ENCODE measurements at regions not wholly inside any gene's neighbourhood (a gene's known extent, or its start where the extent isn't known, plus 50 kb on each side); places are given as distances from the start of the nearest gene placed in this dataset.

- intact Hi-C loops (cut with micrococcal nuclease), result no loop called here
- no peak for TF ChIP-seq CTCF (IDR thresholded peaks at IDR 0.05)
- Histone ChIP-seq H3K79me2 (ENCODE audit: insufficient read depth, low read length) (no peaks in the 10 kb centered on the region), H3K27ac (ENCODE audit: low read depth in 1 of 2, low read length in 2 of 2) (no peak overlapping the region), H3K4me2 (replicated peaks; ENCODE audit: extremely low read depth, low read length, poor library complexity, severe bottlenecking) (no peak overlapping the region), H3K36me3 (replicated peaks in 1 of 2; ENCODE audit: control insufficient read depth in 1 of 2, insufficient read depth in 2 of 2, low read length in 2 of 2) (no peaks in the 10 kb centered on the region), H3K27me3 (ENCODE audit: control insufficient read depth in 2 of 2, insufficient read depth in 2 of 2, low read length in 2 of 2) (peaks cover 0 to 2% of the 10 kb centered on the region in 2 donors), H2AFZ (ENCODE audit: insufficient read depth, low read depth, low read length, poor library complexity, severe bottlenecking) (no peak overlapping the region), H3K9me3 (replicated peaks in 1 of 2; ENCODE audit: control insufficient read depth in 1 of 2, insufficient read depth in 1 of 2, low read length in 2 of 2) (no peaks in the 10 kb centered on the region), H3K9ac (ENCODE audit: insufficient read depth, low read length, poor library complexity, severe bottlenecking) (no peak overlapping the region), H3K4me1 (ENCODE audit: control insufficient read depth in 1 of 2, insufficient read depth in 2 of 2, low read length in 2 of 2) (no peaks in the 10 kb centered on the region), H4K20me1 (ENCODE audit: insufficient read depth, low read length) (no peaks in the 10 kb centered on the region), H3K4me3 (replicated peaks in 1 of 3; ENCODE audit: low read depth in 2 of 3, low read length in 3 of 3) (no peak overlapping the region)
- Mint-ChIP-seq H3K27ac (no peak overlapping the region), H3K4me3 (no peak overlapping the region), H3K27me3 (ENCODE audit: low read depth in 3 of 3) (peaks cover 0 to 1% (median 0%) of the 10 kb centered on the region in 3 donors), H3K4me1 (no peaks in the 10 kb centered on the region), H3K9me3 (peaks cover 0 to 6% (median 3%) of the 10 kb centered on the region in 7 donors), H3K36me3 (no peaks in the 10 kb centered on the region)
- DNase-seq, result no peak
Measured at GRCh38 chrX:46340696-46341095, 204.5 kb downstream of the ZNF674 start.

GRCh38 chrX:46333550-46333949 is 211.7 kb downstream of the ZNF674 start:
- H3K36me3 ChIP-seq (replicated peaks in 1 of 2; ENCODE audit: control insufficient read depth in 1 of 2, insufficient read depth in 2 of 2, low read length in 2 of 2), result no peaks in the 10 kb centered on the region
- peaks cover 0 to 6% (median 0%) of the 10 kb centered on the region in 3 donors for H3K27me3 Mint-ChIP-seq (ENCODE audit: low read depth in 3 of 3)
- H3K4me1 Mint-ChIP-seq, result no peaks in the 10 kb centered on the region
- H3K27ac Mint-ChIP-seq, result no peak overlapping the region
- DNase-seq, result no peak
- no CpG with 5 or more reads among the region's 5 CpGs for WGBS (ENCODE audit: insufficient coverage)
- intact Hi-C loops (cut with micrococcal nuclease), result no loop called here
- no peaks in the 10 kb centered on the region for H3K79me2 ChIP-seq (ENCODE audit: insufficient read depth, low read length)
- H3K9ac ChIP-seq (ENCODE audit: insufficient read depth, low read length, poor library complexity, severe bottlenecking), result no peak overlapping the region
- no peak overlapping the region for H3K4me3 ChIP-seq (replicated peaks in 1 of 3; ENCODE audit: low read depth in 2 of 3, low read length in 3 of 3)
- no peaks in the 10 kb centered on the region for H4K20me1 ChIP-seq (ENCODE audit: insufficient read depth, low read length)
- H3K27ac ChIP-seq (ENCODE audit: low read depth in 1 of 2, low read length in 2 of 2), result no peak overlapping the region
- no peaks in the 10 kb centered on the region for H3K27me3 ChIP-seq (ENCODE audit: control insufficient read depth in 2 of 2, insufficient read depth in 2 of 2, low read length in 2 of 2)
- H3K9me3 Mint-ChIP-seq, result peaks cover 0 to 13% (median 6%) of the 10 kb centered on the region in 7 donors
- H3K36me3 Mint-ChIP-seq, result no peaks in the 10 kb centered on the region
- TF ChIP-seq CTCF (IDR thresholded peaks at IDR 0.05), result no peak
- no peak overlapping the region for H3K4me2 ChIP-seq (replicated peaks; ENCODE audit: extremely low read depth, low read length, poor library complexity, severe bottlenecking)
- no peak overlapping the region for H3K4me3 Mint-ChIP-seq
- H3K9me3 ChIP-seq (replicated peaks in 1 of 2; ENCODE audit: control insufficient read depth in 1 of 2, insufficient read depth in 1 of 2, low read length in 2 of 2), result peaks cover 0 to 6% of the 10 kb centered on the region in 2 donors
- no peaks in the 10 kb centered on the region for H3K4me1 ChIP-seq (ENCODE audit: control insufficient read depth in 1 of 2, insufficient read depth in 2 of 2, low read length in 2 of 2)
- no peak overlapping the region for H2AFZ ChIP-seq (ENCODE audit: insufficient read depth, low read depth, low read length, poor library complexity, severe bottlenecking)
